ENCODE measurements at regions not wholly inside any gene's neighbourhood (a gene's known extent, or its start where the extent isn't known, plus 50 kb on each side); places are given as distances from the start of the nearest gene placed in this dataset.

DNA sequence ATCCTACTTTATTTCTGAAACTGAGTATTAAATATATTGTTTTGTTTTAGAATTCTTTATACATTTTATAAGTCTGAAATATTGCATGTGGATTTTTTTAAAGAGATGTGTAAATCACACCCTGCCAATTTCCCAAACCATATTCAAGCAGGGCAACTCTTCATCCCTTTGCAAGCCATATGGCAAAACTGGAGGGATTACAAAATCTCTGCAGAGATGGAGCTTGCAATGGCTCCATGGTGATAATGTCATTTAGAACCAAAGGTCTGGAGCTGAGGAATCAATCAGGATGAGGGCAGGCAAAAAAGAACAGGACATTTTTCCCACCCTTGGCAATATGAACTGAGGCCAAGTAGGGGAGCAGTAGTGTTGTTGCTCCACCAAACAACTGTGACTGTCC lies 173.4 kb downstream of the BMP4 start:
- TF ChIP-seq SP1 (IDR thresholded peaks at IDR 0.05; ENCODE audit: low read depth, low read length) (no peak), MAFK (IDR thresholded peaks at IDR 0.05; ENCODE audit: low read depth, low read length) (no peak), KDM5A (IDR thresholded peaks at IDR 0.05; ENCODE audit: low read length) (no peak), POLR2AphosphoS5 (IDR thresholded peaks at IDR 0.05; ENCODE audit: low read depth, low read length) (no peak), CREB1 (IDR thresholded peaks at IDR 0.05) (no peak), CHD1 (IDR thresholded peaks at IDR 0.05; ENCODE audit: low read depth, low read length) (no peak), POLR2A (IDR thresholded peaks at IDR 0.05; ENCODE audit: control extremely low read depth in 1 of 2, low read depth in 2 of 2, low read length in 2 of 2) (no peak), GTF2F1 (IDR thresholded peaks at IDR 0.05; ENCODE audit: borderline replicate concordance, low read depth, low read length) (no peak)
- TF ChIP-seq, protein P1, sequence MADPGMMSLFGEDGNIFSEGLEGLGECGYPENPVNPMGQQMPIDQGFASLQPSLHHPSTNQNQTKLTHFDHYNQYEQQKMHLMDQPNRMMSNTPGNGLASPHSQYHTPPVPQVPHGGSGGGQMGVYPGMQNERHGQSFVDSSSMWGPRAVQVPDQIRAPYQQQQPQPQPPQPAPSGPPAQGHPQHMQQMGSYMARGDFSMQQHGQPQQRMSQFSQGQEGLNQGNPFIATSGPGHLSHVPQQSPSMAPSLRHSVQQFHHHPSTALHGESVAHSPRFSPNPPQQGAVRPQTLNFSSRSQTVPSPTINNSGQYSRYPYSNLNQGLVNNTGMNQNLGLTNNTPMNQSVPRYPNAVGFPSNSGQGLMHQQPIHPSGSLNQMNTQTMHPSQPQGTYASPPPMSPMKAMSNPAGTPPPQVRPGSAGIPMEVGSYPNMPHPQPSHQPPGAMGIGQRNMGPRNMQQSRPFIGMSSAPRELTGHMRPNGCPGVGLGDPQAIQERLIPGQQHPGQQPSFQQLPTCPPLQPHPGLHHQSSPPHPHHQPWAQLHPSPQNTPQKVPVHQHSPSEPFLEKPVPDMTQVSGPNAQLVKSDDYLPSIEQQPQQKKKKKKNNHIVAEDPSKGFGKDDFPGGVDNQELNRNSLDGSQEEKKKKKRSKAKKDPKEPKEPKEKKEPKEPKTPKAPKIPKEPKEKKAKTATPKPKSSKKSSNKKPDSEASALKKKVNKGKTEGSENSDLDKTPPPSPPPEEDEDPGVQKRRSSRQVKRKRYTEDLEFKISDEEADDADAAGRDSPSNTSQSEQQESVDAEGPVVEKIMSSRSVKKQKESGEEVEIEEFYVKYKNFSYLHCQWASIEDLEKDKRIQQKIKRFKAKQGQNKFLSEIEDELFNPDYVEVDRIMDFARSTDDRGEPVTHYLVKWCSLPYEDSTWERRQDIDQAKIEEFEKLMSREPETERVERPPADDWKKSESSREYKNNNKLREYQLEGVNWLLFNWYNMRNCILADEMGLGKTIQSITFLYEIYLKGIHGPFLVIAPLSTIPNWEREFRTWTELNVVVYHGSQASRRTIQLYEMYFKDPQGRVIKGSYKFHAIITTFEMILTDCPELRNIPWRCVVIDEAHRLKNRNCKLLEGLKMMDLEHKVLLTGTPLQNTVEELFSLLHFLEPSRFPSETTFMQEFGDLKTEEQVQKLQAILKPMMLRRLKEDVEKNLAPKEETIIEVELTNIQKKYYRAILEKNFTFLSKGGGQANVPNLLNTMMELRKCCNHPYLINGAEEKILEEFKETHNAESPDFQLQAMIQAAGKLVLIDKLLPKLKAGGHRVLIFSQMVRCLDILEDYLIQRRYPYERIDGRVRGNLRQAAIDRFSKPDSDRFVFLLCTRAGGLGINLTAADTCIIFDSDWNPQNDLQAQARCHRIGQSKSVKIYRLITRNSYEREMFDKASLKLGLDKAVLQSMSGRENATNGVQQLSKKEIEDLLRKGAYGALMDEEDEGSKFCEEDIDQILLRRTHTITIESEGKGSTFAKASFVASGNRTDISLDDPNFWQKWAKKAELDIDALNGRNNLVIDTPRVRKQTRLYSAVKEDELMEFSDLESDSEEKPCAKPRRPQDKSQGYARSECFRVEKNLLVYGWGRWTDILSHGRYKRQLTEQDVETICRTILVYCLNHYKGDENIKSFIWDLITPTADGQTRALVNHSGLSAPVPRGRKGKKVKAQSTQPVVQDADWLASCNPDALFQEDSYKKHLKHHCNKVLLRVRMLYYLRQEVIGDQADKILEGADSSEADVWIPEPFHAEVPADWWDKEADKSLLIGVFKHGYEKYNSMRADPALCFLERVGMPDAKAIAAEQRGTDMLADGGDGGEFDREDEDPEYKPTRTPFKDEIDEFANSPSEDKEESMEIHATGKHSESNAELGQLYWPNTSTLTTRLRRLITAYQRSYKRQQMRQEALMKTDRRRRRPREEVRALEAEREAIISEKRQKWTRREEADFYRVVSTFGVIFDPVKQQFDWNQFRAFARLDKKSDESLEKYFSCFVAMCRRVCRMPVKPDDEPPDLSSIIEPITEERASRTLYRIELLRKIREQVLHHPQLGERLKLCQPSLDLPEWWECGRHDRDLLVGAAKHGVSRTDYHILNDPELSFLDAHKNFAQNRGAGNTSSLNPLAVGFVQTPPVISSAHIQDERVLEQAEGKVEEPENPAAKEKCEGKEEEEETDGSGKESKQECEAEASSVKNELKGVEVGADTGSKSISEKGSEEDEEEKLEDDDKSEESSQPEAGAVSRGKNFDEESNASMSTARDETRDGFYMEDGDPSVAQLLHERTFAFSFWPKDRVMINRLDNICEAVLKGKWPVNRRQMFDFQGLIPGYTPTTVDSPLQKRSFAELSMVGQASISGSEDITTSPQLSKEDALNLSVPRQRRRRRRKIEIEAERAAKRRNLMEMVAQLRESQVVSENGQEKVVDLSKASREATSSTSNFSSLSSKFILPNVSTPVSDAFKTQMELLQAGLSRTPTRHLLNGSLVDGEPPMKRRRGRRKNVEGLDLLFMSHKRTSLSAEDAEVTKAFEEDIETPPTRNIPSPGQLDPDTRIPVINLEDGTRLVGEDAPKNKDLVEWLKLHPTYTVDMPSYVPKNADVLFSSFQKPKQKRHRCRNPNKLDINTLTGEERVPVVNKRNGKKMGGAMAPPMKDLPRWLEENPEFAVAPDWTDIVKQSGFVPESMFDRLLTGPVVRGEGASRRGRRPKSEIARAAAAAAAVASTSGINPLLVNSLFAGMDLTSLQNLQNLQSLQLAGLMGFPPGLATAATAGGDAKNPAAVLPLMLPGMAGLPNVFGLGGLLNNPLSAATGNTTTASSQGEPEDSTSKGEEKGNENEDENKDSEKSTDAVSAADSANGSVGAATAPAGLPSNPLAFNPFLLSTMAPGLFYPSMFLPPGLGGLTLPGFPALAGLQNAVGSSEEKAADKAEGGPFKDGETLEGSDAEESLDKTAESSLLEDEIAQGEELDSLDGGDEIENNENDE (IDR thresholded peaks at IDR 0.05; ENCODE audit: insufficient replicate concordance, low read length): no peak
- TF ChIP-seq, protein P2, sequence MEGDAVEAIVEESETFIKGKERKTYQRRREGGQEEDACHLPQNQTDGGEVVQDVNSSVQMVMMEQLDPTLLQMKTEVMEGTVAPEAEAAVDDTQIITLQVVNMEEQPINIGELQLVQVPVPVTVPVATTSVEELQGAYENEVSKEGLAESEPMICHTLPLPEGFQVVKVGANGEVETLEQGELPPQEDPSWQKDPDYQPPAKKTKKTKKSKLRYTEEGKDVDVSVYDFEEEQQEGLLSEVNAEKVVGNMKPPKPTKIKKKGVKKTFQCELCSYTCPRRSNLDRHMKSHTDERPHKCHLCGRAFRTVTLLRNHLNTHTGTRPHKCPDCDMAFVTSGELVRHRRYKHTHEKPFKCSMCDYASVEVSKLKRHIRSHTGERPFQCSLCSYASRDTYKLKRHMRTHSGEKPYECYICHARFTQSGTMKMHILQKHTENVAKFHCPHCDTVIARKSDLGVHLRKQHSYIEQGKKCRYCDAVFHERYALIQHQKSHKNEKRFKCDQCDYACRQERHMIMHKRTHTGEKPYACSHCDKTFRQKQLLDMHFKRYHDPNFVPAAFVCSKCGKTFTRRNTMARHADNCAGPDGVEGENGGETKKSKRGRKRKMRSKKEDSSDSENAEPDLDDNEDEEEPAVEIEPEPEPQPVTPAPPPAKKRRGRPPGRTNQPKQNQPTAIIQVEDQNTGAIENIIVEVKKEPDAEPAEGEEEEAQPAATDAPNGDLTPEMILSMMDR (IDR thresholded peaks at IDR 0.05; ENCODE audit: control extremely low read depth in 1 of 3, insufficient read depth in 1 of 3, low read depth in 1 of 3, low read length in 3 of 3): no peak

All from H1 (cell line).